GM12801 (cell line): ENCODE measurements at regions not wholly inside any gene's neighbourhood (a gene's known extent, or its start where the extent isn't known, plus 50 kb on each side); places are given as distances from the start of the nearest gene placed in this dataset.

Experiments used
- TF ChIP-seq, protein P1 (sequence below): IDR thresholded peaks from one replicate; pipeline ENCODE4 v1.5.1; 2011; ENCODE audit warnings: control low read depth; ENCODE audit not compliant: insufficient read length; ENCODE audit errors: extremely low read depth

GRCh38 chr5:155952486-155953089 lies 374.4 kb upstream of the SGCD start:
- TF ChIP-seq, protein P1, sequence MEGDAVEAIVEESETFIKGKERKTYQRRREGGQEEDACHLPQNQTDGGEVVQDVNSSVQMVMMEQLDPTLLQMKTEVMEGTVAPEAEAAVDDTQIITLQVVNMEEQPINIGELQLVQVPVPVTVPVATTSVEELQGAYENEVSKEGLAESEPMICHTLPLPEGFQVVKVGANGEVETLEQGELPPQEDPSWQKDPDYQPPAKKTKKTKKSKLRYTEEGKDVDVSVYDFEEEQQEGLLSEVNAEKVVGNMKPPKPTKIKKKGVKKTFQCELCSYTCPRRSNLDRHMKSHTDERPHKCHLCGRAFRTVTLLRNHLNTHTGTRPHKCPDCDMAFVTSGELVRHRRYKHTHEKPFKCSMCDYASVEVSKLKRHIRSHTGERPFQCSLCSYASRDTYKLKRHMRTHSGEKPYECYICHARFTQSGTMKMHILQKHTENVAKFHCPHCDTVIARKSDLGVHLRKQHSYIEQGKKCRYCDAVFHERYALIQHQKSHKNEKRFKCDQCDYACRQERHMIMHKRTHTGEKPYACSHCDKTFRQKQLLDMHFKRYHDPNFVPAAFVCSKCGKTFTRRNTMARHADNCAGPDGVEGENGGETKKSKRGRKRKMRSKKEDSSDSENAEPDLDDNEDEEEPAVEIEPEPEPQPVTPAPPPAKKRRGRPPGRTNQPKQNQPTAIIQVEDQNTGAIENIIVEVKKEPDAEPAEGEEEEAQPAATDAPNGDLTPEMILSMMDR, result no peak

DNA sequence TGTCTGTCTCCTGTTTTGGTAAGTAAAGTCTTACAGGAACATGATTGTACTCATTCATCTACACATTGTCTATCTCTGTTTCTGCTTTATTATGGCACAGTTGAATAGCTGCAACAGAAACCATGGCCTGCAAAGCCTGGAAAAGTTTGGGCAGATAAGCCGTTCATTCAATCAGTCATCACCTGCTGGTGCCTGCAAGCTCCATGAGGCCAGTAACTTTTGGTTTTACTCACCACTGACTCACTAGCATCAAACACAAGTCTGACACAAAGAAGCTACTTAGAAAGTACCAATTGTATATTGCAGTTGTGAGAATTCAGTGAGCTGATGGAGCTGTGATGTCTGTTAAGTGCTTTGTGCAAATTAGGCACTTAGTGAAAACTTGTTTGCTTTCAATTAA lies 373.6 kb upstream of the SGCD start:
- TF ChIP-seq, protein P1, result no peak

DNA sequence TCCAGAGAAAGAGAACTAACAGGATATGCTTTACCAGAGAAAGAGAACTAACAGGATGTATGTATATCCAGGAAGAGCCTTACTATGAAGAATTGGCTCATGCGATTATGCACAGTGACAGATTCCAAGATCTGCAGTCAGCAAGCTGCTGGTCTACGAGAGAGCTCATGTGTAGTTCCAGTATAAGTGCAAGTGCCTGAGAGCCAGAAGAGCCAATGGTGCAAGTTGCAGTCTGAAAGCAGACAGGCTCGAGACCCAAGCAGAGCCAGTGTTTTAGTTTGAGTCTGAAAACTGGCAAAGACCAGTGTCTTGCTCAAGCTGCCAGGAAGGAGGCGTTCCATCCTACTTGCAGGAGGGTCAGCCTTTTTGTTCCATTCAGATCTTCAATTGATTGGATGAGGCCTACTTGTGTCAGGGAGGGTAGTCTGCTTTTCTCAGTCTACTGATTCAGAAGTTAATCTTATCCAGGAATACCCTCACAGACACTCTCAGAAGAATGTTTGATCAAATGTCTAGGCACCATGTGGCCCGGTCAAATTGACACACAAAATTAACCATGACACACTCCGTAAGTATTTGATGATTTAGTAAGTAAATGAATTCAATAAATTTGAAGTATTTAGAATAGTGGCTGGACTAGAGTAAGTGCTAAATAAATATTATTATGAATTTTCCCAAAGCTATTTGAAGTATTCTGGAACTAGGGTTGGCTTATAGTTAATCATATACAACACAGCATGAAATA lies 372.1 kb upstream of the SGCD start:
- TF ChIP-seq, protein P1, result no peak

DNA sequence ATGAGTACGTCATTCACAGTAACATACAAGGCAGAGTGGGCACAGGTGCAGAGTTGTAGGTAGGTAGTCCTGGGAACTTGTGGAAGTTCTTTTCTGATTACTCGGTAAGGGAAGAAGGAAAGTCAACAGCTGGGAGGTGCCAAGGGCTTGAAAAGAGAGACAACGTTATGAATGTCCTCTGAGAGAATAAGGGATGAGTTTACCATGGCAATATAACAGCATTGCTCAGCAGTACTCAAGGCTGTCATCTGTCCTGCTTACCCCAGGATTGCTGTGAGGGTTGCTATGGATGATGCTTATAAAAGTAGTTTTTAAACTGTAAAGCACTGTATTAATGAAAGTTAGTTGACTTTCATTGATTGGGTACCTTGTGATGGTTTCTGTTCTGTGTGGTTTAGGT lies 369.1 kb upstream of the SGCD start:
- TF ChIP-seq, protein P1, result no peak

GRCh38 chr5:155959082-155959481 lies 367.9 kb upstream of the SGCD start:
- TF ChIP-seq, protein P1, result no peak

- TF ChIP-seq, protein P1, result no peak
These were observed 366.8 kb upstream of the SGCD start for GRCh38 chr5:155960177-155960576.

- TF ChIP-seq, protein P1, result no peak
These were observed 357.4 kb upstream of the SGCD start for GRCh38 chr5:155969537-155969936.
